ENCODE measurements at regions not wholly inside any gene's neighbourhood (a gene's known extent, or its start where the extent isn't known, plus 50 kb on each side); places are given as distances from the start of the nearest gene placed in this dataset.

DNA sequence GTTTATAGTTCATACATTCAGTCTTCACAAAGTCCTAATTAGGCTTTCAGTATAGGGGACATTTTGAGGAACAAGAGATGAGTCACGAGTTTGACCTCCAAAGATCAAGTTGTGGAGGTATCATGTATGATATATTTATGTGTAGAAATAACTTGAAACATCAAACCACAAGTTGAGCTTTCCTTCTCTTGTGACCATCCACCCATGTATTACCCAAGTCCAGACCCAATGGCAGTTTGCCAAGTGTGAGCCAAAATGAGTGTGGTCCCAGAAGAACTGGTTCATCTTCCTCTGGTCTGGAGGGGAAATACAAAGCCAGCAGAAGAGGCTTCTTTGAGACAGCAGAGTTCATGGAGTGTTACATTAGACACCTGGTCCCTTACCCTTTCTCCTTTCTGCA lies 104.9 kb downstream of the ATP23 start:
- TF ChIP-seq, protein P1, sequence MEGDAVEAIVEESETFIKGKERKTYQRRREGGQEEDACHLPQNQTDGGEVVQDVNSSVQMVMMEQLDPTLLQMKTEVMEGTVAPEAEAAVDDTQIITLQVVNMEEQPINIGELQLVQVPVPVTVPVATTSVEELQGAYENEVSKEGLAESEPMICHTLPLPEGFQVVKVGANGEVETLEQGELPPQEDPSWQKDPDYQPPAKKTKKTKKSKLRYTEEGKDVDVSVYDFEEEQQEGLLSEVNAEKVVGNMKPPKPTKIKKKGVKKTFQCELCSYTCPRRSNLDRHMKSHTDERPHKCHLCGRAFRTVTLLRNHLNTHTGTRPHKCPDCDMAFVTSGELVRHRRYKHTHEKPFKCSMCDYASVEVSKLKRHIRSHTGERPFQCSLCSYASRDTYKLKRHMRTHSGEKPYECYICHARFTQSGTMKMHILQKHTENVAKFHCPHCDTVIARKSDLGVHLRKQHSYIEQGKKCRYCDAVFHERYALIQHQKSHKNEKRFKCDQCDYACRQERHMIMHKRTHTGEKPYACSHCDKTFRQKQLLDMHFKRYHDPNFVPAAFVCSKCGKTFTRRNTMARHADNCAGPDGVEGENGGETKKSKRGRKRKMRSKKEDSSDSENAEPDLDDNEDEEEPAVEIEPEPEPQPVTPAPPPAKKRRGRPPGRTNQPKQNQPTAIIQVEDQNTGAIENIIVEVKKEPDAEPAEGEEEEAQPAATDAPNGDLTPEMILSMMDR (IDR thresholded peaks at IDR 0.05) = no peak
- no peak for TF ChIP-seq POLR2A (IDR thresholded peaks at IDR 0.05)
